Activated CD4-positive, alpha-beta T cell treated with anti-CD3 and anti-CD28 coated beads, Interleukin-2, amount 10 ng/mL, durations not matched to agents 24 days and 14 days (primary cell): ENCODE measurements at regions not wholly inside any gene's neighbourhood (a gene's known extent, or its start where the extent isn't known, plus 50 kb on each side); places are given as distances from the start of the nearest gene placed in this dataset.
A peak's percentile ranks its signal among the peaks of the same experiment; 100 is the strongest.

Source experiments
- DNase-seq: peaks from one replicate; pipeline ENCODE4 v3.0.0; 2022
- H3K27ac Mint-ChIP-seq: one replicate; pipeline ENCODE4 v1.8.0; 2022; ENCODE audit warnings: mild to moderate bottlenecking, mixed read lengths
- H3K27me3 Mint-ChIP-seq: one replicate; pipeline ENCODE4 v1.8.0; 2022; ENCODE audit warnings: mixed read lengths
- H3K36me3 Mint-ChIP-seq: one replicate; pipeline ENCODE4 v1.8.0; 2022; ENCODE audit warnings: low read depth, mild to moderate bottlenecking, mixed read lengths
- H3K4me1 Mint-ChIP-seq: one replicate; pipeline ENCODE4 v1.8.0; 2021; ENCODE audit warnings: mixed read lengths
- H3K4me3 Mint-ChIP-seq: one replicate; pipeline ENCODE4 v1.8.0; 2022; ENCODE audit warnings: mild to moderate bottlenecking, moderate library complexity, mixed read lengths
- H3K9me3 Mint-ChIP-seq: one replicate; pipeline ENCODE4 v1.8.0; 2021; ENCODE audit warnings: mixed read lengths
- intact Hi-C: fragments of 100-400 bp; cut with micrococcal nuclease; formaldehyde crosslinking; loops from one replicate; pipeline ENCODE4 v1.15.1; 2023

DNA sequence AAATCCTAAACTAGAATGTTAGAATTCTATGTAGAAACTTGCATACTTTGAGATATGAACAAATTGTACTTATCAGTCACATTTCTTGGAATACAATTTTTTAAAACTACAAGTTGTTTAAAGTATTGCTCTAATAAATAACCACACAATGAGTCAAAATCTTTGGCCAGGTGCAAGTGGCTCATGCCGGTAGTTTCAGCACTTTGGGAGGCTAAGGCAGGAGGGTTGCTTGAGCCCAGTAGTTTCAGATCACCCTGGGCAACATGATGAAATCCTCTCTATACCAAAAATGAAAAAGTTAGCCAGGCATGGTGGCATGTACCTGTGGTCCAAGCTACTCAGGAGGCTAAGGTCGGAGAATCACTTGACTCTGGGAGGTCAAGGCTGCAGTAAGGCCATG lies 257.8 kb downstream of the COX7C start:
- no peaks in the 10 kb centered on the region for H3K9me3 Mint-ChIP-seq
- H3K4me3 Mint-ChIP-seq = no peak overlapping the region
- peaks cover 13% of the 10 kb centered on the region for H3K27me3 Mint-ChIP-seq
- no peaks in the 10 kb centered on the region for H3K4me1 Mint-ChIP-seq
- H3K36me3 Mint-ChIP-seq = no peaks in the 10 kb centered on the region
- no peak overlapping the region for H3K27ac Mint-ChIP-seq
- intact Hi-C loops = no loop called here
- no peak for DNase-seq

- DNase-seq = no peak
- Mint-ChIP-seq H3K27ac (no peak overlapping the region), H3K4me1 (no peaks in the 10 kb centered on the region), H3K4me3 (no peak overlapping the region), H3K9me3 (no peaks in the 10 kb centered on the region), H3K27me3 (peaks cover 9% of the 10 kb centered on the region), H3K36me3 (no peaks in the 10 kb centered on the region)
- intact Hi-C loops = no loop called here
Observed at GRCh38 chr5:86878250-86878649, 260.5 kb downstream of the COX7C start.

- no peaks in the 10 kb centered on the region for H3K4me1 Mint-ChIP-seq
- H3K4me3 Mint-ChIP-seq = no peak overlapping the region
- H3K9me3 Mint-ChIP-seq = no peaks in the 10 kb centered on the region
- no peaks in the 10 kb centered on the region for H3K36me3 Mint-ChIP-seq
- DNase-seq = no peak
- peaks cover 10% of the 10 kb centered on the region for H3K27me3 Mint-ChIP-seq
- intact Hi-C loops = no loop called here
- H3K27ac Mint-ChIP-seq = no peak overlapping the region
Observed at GRCh38 chr5:86879086-86879485, 261.3 kb downstream of the COX7C start.

DNA sequence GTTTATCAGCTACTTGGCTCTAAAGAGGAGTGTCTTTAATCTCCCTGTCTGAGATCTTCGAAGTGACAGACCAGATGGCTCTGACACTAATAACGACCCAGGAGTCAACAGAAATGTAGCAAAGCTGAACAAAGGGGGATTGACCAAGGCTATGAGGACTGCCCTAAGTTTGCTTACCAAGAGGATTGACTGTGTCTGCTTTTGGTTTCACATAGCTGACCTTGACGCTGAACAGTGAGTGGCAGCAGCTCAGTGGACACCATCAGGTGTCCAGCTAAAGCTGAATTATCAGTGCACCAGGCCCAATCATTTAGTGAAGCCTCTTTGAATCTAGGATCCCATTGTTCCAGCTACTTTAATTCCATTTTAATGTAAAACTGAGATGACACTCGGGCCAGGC lies 262.6 kb downstream of the COX7C start:
- Mint-ChIP-seq H3K4me1 (no peaks in the 10 kb centered on the region), H3K4me3 (no peak overlapping the region), H3K36me3 (no peaks in the 10 kb centered on the region), H3K27me3 (peaks cover 8% of the 10 kb centered on the region), H3K9me3 (no peaks in the 10 kb centered on the region), H3K27ac (no peak overlapping the region)
- intact Hi-C loops = loop anchor here (1.0 to 5.0 kb wide), 2 partner anchors 133 to 522 kb away; no protein-coding TSS in a partner anchor
- no peak for DNase-seq

- Mint-ChIP-seq H3K9me3 (no peaks in the 10 kb centered on the region), H3K4me3 (no peak overlapping the region), H3K4me1 (no peaks in the 10 kb centered on the region), H3K27ac (no peak overlapping the region), H3K27me3 (peaks cover 10% of the 10 kb centered on the region), H3K36me3 (no peaks in the 10 kb centered on the region)
- intact Hi-C loops = loop anchor here (1.0 to 5.0 kb wide), 3 partner anchors 87 to 521 kb away; no protein-coding TSS in a partner anchor
- DNase-seq = peak; percentile 81
Observed at GRCh38 chr5:86880785-86881492, 263.2 kb downstream of the COX7C start.

DNA sequence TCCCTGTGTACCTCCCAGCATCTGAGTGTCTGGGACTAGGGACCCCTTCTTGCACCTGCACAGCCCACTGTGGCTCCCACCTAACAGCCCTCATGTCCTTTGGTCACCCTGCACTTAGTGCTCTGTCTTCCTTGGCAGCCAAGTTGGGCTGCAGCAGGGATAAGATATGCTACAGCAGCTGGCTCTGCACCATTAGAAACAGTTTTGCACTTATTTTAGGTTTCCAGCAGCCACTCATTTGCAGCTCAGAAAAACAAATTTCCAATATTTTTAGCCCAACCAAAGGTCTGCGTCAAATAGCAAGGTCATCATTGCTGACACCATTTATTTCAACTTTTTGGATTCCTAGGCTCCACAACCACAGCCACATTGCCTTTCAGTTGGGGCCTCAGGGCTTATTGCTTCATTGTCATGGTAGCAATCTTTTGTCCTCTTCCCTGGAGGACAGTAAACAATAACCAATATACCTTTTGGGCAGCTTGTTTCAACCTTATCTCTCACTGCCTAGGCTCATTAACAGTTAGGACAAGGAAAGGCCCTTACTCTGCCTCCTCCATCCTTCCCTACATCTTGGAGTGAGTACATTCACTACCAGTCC lies 263.9 kb downstream of the COX7C start:
- Mint-ChIP-seq H3K4me1 (no peaks in the 10 kb centered on the region), H3K27ac (no peak overlapping the region), H3K27me3 (peaks cover 13% of the 10 kb centered on the region), H3K4me3 (no peak overlapping the region), H3K36me3 (no peaks in the 10 kb centered on the region), H3K9me3 (no peaks in the 10 kb centered on the region)
- intact Hi-C loops = loop anchor here (1.0 to 5.0 kb wide), 2 partner anchors 87 to 521 kb away; no protein-coding TSS in a partner anchor
- DNase-seq = no peak

GRCh38 chr5:86884608-86885007 lies 266.9 kb downstream of the COX7C start:
- Mint-ChIP-seq H3K27ac (no peak overlapping the region), H3K4me3 (no peak overlapping the region), H3K36me3 (no peaks in the 10 kb centered on the region), H3K4me1 (no peaks in the 10 kb centered on the region), H3K9me3 (no peaks in the 10 kb centered on the region), H3K27me3 (peaks cover 19% of the 10 kb centered on the region)
- intact Hi-C loops = loop anchor here (5.0 kb wide), 1 partner anchor 518 kb away; no protein-coding TSS in a partner anchor
- no peak for DNase-seq

DNA sequence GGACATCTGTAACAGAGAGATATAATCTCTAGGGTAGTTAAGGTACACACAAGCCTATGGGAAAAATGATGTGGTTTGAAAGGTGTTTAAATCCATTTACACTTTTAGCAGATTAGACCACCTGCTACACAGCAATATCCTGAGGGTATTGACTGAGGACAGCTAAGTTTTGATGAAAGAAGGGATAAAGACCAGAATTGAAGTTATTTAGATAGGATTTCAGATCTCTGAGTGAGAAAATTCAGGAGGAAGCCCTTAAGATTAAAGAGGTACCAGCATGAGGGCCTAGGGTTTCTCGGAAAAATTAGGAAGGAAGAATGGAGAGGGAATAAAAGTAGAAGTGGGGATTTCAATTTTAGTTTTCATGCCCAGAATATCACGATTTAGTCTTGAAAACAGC lies 267.3 kb downstream of the COX7C start:
- no peaks in the 10 kb centered on the region for H3K4me1 Mint-ChIP-seq
- no peaks in the 10 kb centered on the region for H3K36me3 Mint-ChIP-seq
- no peak overlapping the region for H3K4me3 Mint-ChIP-seq
- intact Hi-C loops = no loop called here
- no peak overlapping the region for H3K27ac Mint-ChIP-seq
- no peaks in the 10 kb centered on the region for H3K9me3 Mint-ChIP-seq
- peaks cover 19% of the 10 kb centered on the region for H3K27me3 Mint-ChIP-seq
- no peak for DNase-seq

DNA sequence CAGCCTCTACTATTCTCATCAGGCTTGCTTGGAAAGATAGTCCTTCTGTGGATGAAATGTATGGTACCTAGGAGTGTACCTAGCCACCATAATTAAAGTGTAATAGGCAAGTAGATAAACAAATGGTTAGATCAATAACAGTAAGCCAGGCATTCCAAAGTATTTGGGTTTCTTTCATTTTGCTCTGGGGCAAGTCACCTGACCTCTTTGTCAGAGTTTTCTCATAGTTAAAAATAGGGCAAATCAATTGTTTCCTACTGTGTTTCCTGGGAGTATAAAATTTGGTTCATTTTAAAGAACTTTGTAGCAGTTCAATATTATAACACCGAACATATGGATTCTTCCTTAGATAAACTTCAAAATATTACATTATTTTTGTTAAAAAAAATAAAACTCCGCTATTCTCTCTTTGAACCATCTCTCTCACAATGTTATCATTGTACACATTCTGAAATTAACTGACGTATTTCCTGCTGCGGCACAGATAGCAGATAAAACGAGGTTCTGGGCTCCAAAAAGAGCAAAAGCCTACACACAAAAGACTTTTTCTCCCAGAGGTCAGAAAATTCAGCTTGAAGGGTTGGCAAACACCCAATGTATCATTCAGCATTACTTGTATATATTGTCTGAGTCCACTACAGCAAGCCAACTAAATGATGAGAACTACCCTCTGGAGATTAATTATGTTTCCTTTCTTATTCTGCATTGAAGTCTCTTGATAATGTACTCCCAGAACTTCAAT lies 267.9 kb downstream of the COX7C start:
- Mint-ChIP-seq H3K27me3 (peaks cover 19% of the 10 kb centered on the region), H3K9me3 (no peaks in the 10 kb centered on the region), H3K4me3 (no peak overlapping the region), H3K27ac (no peak overlapping the region), H3K4me1 (no peaks in the 10 kb centered on the region), H3K36me3 (no peaks in the 10 kb centered on the region)
- no peak for DNase-seq
- intact Hi-C loops = no loop called here

- intact Hi-C loops = no loop called here
- Mint-ChIP-seq H3K9me3 (no peaks in the 10 kb centered on the region), H3K27ac (no peak overlapping the region), H3K4me3 (no peak overlapping the region), H3K27me3 (peaks cover 22% of the 10 kb centered on the region), H3K4me1 (no peaks in the 10 kb centered on the region), H3K36me3 (no peaks in the 10 kb centered on the region)
- no peak for DNase-seq
Observed at GRCh38 chr5:86890375-86890774, 272.6 kb downstream of the COX7C start.

DNA sequence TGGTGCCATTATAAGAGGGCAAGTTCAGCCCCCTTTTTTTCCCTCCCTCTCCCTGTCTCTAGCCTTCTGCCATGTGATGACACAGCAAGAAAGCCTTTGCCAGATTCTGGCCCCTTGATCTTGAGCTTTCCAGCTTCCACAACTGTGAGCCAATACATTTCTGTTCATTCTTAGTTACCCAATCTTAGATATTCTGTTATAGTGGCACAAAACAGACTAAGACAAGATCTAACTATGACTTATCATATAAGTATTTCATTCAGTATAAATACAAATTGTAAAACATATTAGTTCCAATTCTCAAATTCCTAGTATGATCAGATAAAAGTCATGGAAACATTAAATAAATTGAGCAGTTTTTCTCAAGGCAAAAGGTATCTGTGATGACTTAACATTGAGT lies 276.3 kb downstream of the COX7C start:
- H3K27ac Mint-ChIP-seq = no peak overlapping the region
- no peak overlapping the region for H3K4me3 Mint-ChIP-seq
- H3K27me3 Mint-ChIP-seq = peaks cover 15% of the 10 kb centered on the region
- H3K36me3 Mint-ChIP-seq = no peaks in the 10 kb centered on the region
- intact Hi-C loops = no loop called here
- H3K9me3 Mint-ChIP-seq = no peaks in the 10 kb centered on the region
- no peaks in the 10 kb centered on the region for H3K4me1 Mint-ChIP-seq
- no peak for DNase-seq

DNA sequence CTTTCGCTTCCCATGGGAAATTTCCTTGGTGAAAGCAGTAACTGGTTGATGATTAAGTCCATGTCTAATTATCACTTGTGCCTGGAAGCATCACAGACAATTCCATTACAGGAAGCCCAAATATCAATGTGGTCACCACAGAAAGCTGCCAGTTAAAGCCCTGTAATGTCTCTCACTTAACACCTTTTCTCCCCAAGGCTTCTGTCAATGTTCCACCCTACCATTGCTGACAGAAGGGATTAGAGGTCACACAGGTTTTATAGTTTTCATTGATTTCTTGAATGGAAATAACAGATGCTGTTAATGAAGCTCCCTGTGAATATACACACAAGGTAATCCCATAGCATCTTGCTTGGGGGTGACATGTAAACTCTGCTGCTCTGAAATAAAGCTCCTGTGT lies 279.2 kb downstream of the COX7C start:
- intact Hi-C loops = no loop called here
- Mint-ChIP-seq H3K36me3 (no peaks in the 10 kb centered on the region), H3K4me3 (no peak overlapping the region), H3K9me3 (no peaks in the 10 kb centered on the region), H3K4me1 (no peaks in the 10 kb centered on the region), H3K27ac (no peak overlapping the region), H3K27me3 (peaks cover 23% of the 10 kb centered on the region)
- DNase-seq = no peak

DNA sequence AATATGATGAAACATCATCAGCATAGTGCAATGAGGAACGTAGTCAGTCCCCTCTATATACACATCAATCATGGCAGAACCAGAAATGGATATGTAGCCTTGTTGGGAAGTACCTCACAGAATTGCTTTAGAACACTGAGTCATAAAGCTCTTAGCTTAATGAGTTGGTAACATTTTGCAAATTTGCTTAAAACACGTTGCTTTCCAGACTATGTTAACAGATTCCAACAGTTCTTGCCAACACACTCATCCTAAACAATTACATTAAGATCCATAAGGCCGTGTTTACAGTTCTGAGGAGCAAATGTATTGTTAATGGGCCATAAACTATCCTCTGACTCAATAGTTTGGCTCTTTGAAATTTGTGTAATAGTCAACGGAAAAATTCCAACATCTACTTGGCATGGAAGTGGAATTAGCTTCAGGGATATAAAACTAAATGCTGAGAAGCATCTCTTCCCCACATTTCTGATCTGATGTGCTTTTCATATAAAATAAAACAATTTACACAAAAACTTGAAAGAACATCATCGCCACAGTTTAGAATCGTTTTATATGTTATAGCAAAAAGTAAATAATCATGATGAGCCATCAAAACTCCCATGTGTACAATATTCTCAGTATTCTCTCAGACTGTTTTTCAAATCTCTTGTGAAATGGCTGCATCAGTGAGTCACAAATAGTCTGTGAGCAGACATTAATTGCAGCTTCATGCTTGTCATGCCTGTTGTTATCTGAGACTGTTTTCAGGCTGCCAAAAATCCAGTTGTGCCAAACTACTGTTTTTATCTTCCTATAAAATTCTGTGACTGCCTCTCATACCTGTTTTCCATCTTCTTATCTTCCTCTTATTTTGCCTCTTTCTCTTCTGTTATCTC lies 291.9 kb downstream of the COX7C start:
- no peaks in the 10 kb centered on the region for H3K9me3 Mint-ChIP-seq
- no peak overlapping the region for H3K4me3 Mint-ChIP-seq
- no peaks in the 10 kb centered on the region for H3K36me3 Mint-ChIP-seq
- no peaks in the 10 kb centered on the region for H3K4me1 Mint-ChIP-seq
- intact Hi-C loops = no loop called here
- no peak for DNase-seq
- H3K27ac Mint-ChIP-seq = no peak overlapping the region
- peaks cover 42% of the 10 kb centered on the region for H3K27me3 Mint-ChIP-seq
